Left ventricle myocardium inferior (tissue), 1 donor: ENCODE measurements at regions not wholly inside any gene's neighbourhood (a gene's known extent, or its start where the extent isn't known, plus 50 kb on each side); places are given as distances from the start of the nearest gene placed in this dataset.

ENCODE experiments used
- DNase-seq: peaks from one replicate; pipeline ENCODE4 v3.0.0-alpha.2; 2020
- H3K27ac ChIP-seq: fragments of 200-600 bp; replicated peaks from 2 replicates; pipeline ENCODE4 v1.8.0; 2021
- H3K27me3 ChIP-seq: fragments of 200-600 bp; 2 replicates; pipeline ENCODE4 v1.8.0; 2021; ENCODE audit warnings: low read depth
- H3K36me3 ChIP-seq: fragments of 200-600 bp; 2 replicates; pipeline ENCODE4 v1.8.0; 2021
- H3K4me1 ChIP-seq: fragments of 200-600 bp; 2 replicates; pipeline ENCODE4 v1.8.0; 2021
- H3K4me3 ChIP-seq: fragments of 200-600 bp; 2 replicates; pipeline ENCODE4 v1.8.0; 2021; ENCODE audit warnings: mild to moderate bottlenecking, moderate library complexity
- H3K9me3 ChIP-seq: fragments of 200-600 bp; replicated peaks from 2 replicates; pipeline ENCODE4 v1.8.0; 2021
- intact Hi-C: fragments of 100-400 bp; cut with micrococcal nuclease; formaldehyde crosslinking; loops from one replicate; pipeline ENCODE4 v1.11.0; 2022
- TF ChIP-seq, protein P1 (sequence below): fragments of 200-600 bp; IDR thresholded peaks from 2 replicates; pipeline ENCODE4 v1.8.0; 2021; ENCODE audit warnings: antibody characterized with exemption, mild to moderate bottlenecking, borderline replicate concordance
- donor health status: DM: no; HTN: yes; CAD: no; lungs with severe emphysema.

DNA sequence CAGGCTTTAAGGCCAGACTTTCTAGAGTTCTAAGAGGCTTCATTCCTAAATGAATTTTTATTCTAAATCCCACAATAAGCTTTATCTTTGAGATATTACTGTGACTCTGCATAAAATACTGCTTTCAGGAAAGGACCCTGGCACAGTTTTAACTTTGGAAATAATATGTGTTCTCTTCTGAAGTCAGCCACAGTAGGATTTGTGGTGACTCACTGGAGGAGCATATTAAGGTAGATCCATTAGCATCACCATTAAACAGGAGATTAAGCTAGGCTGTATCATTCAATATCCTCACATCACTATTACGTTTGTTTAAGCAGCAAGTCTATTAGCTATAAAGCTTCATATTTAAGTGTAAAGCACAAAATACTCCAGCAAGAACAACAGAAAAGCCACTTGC lies 186.1 kb upstream of the IZUMO3 start:
- no peak for DNase-seq
- Histone ChIP-seq H3K4me1 (no peaks in the 10 kb centered on the region), H3K9me3 (peaks cover 9% of the 10 kb centered on the region), H3K27me3 (no peaks in the 10 kb centered on the region), H3K4me3 (no peak overlapping the region), H3K27ac (no peak overlapping the region), H3K36me3 (no peaks in the 10 kb centered on the region)
- intact Hi-C loops = no loop called here
- TF ChIP-seq, protein P1, sequence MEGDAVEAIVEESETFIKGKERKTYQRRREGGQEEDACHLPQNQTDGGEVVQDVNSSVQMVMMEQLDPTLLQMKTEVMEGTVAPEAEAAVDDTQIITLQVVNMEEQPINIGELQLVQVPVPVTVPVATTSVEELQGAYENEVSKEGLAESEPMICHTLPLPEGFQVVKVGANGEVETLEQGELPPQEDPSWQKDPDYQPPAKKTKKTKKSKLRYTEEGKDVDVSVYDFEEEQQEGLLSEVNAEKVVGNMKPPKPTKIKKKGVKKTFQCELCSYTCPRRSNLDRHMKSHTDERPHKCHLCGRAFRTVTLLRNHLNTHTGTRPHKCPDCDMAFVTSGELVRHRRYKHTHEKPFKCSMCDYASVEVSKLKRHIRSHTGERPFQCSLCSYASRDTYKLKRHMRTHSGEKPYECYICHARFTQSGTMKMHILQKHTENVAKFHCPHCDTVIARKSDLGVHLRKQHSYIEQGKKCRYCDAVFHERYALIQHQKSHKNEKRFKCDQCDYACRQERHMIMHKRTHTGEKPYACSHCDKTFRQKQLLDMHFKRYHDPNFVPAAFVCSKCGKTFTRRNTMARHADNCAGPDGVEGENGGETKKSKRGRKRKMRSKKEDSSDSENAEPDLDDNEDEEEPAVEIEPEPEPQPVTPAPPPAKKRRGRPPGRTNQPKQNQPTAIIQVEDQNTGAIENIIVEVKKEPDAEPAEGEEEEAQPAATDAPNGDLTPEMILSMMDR = no peak

DNA sequence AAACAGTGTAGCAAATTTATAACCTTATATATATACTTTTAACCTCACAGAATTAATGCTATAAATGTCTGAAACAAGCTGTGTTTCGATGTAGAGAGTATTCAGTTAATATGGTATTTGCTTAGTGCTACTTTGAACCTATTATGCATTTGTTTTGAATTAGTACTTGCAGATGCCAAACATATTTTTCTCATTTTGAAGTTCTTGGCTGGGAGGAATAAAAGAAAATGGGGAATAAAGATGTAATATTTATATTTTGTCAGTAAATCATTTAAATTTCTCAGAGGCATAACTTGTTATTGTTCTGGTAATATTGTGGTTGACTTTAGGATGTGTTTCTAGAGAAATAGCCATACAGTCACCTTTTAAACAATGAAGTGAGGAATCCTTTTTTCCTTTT lies 175.9 kb upstream of the IZUMO3 start:
- H3K27me3 ChIP-seq = no peaks in the 10 kb centered on the region
- TF ChIP-seq, protein P1 = no peak
- intact Hi-C loops = no loop called here
- DNase-seq = no peak
- no peak overlapping the region for H3K27ac ChIP-seq
- no peak overlapping the region for H3K4me3 ChIP-seq
- H3K36me3 ChIP-seq = no peaks in the 10 kb centered on the region
- no peaks in the 10 kb centered on the region for H3K9me3 ChIP-seq
- H3K4me1 ChIP-seq = no peaks in the 10 kb centered on the region

DNA sequence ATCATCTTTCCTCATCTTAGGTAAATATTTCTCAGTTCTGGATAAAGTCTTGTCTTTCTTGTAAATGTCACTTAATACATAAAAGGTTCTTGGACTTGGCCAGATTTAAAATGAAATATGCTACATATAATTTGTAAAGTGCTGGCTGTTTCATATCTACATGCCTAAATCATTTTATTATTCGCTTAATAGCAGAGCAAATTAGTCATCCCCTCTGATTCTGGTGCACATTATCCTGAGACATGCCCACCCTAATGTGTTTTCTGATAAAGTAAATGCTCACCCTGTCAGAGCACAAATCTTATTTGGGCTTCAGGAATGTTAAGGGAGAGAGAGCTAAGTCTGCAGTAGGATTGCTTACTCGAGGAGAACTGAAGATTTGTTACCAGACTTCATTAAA lies 166.5 kb upstream of the IZUMO3 start:
- no peaks in the 10 kb centered on the region for H3K27me3 ChIP-seq

DNA sequence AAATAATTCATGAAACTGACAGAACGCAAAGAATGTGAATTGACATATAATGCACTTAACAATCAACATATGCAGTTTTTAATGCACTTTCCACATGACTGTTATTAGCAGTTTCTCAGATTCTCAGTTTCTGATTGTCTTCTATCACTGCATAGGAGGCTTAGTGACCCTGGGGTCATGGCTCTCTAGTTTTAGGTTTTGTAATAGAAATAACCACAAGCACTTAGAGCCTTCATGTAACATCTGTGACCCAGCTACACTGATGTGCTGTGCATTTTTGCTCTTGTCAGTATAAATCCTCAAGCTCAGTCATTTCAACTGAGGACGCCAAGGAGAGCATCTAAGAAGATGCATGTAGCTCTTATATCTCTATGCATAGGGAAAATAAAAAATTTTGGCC lies 163.1 kb upstream of the IZUMO3 start:
- DNase-seq = no peak
- H3K9me3 ChIP-seq = peaks cover 5% of the 10 kb centered on the region
- intact Hi-C loops = no loop called here
- H3K4me1 ChIP-seq = no peaks in the 10 kb centered on the region
- TF ChIP-seq, protein P1 = no peak
- H3K27ac ChIP-seq = no peak overlapping the region
- H3K27me3 ChIP-seq = no peaks in the 10 kb centered on the region
- no peak overlapping the region for H3K4me3 ChIP-seq
- H3K36me3 ChIP-seq = no peaks in the 10 kb centered on the region

More for the DNA sequence above, 166.5 kb upstream of the IZUMO3 start:
- no peak overlapping the region for H3K4me3 ChIP-seq
- TF ChIP-seq, protein P1 = no peak
- H3K36me3 ChIP-seq = no peaks in the 10 kb centered on the region
- no peak overlapping the region for H3K27ac ChIP-seq
- no peaks in the 10 kb centered on the region for H3K4me1 ChIP-seq
- DNase-seq = no peak
- H3K9me3 ChIP-seq = no peaks in the 10 kb centered on the region
- intact Hi-C loops = no loop called here

DNA sequence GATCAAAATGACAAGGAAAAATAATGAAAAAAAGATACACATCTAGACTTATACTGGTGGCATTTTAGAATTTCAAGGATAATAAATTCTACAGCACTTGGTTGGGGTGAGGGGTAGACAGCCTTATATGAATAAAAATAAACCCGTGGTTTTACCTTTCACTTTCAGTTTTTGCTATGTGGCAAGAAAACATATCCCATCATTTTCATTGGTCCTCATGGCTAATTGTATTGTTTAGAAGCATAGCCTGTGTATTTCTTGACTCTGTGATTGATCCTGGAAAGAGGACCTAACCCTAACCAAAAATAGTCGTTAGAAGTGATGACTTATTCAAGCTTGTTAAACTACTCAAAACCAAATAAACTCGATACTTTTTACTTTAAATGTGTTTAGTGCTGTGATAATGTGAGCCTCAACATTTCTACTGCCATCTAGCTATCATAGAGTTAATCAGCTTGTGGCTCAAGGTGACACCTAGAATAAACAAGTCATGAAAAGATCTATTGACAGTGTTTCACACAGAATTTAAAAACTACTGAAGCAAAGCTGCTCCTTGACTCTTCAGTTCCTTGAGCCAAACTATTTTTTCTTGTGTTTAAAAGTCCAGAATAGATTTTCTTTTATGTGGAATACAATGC lies 153.3 kb upstream of the IZUMO3 start:
- Histone ChIP-seq H3K9me3 (peaks cover 5% of the 10 kb centered on the region), H3K4me1 (no peaks in the 10 kb centered on the region), H3K4me3 (no peak overlapping the region), H3K36me3 (no peaks in the 10 kb centered on the region), H3K27me3 (no peaks in the 10 kb centered on the region), H3K27ac (no peak overlapping the region)
- intact Hi-C loops = no loop called here
- TF ChIP-seq, protein P1 = no peak
- no peak for DNase-seq
